Loucy (cell line): ENCODE measurements at regions not wholly inside any gene's neighbourhood (a gene's known extent, or its start where the extent isn't known, plus 50 kb on each side); places are given as distances from the start of the nearest gene placed in this dataset.

ENCODE experiments used
- H2AFZ ChIP-seq: fragments of 200-600 bp; sonication (generic); 2 replicates; pipeline ENCODE4 v1.6.0; 2016; ENCODE audit warnings: antibody characterized with exemption, mild to moderate bottlenecking, low read length, moderate library complexity
- H3F3A ChIP-seq: fragments of 200-600 bp; 2 replicates; pipeline ENCODE4 v1.6.0; 2016; ENCODE audit warnings: antibody characterized with exemption, low read depth, mild to moderate bottlenecking
- H3K27me3 ChIP-seq: fragments of 200-600 bp; sonication (generic); 2 replicates; pipeline ENCODE4 v1.6.1; 2014; ENCODE audit warnings: low read length, mild to moderate bottlenecking; ENCODE audit not compliant: insufficient read depth, poor library complexity, severe bottlenecking
- H3K36me3 ChIP-seq: fragments of 200-600 bp; sonication (generic); 2 replicates; pipeline ENCODE4 v1.6.1; 2016; ENCODE audit warnings: low read length; ENCODE audit not compliant: insufficient read depth
- H3K4me1 ChIP-seq: fragments of 200-600 bp; sonication (generic); 2 replicates; pipeline ENCODE4 v1.5.1; 2014; ENCODE audit warnings: low read length, mild to moderate bottlenecking; ENCODE audit not compliant: insufficient read depth, poor library complexity, severe bottlenecking
- H3K4me2 ChIP-seq: fragments of 200-600 bp; sonication (generic); 2 replicates; pipeline ENCODE4 v1.6.0; 2014; ENCODE audit warnings: antibody characterized with exemption, low read length, low read depth, mild to moderate bottlenecking; ENCODE audit not compliant: poor library complexity, severe bottlenecking
- H3K4me3 ChIP-seq: fragments of 200-600 bp; sonication (generic); 2 replicates; pipeline ENCODE4 v1.5.1; 2014; ENCODE audit warnings: low read length, mild to moderate bottlenecking, mixed read lengths; ENCODE audit not compliant: poor library complexity, severe bottlenecking
- H3K79me2 ChIP-seq: fragments of 200-600 bp; sonication (generic); 2 replicates; pipeline ENCODE4 v1.6.1; 2014; ENCODE audit warnings: low read length; ENCODE audit not compliant: insufficient read depth
- H3K9ac ChIP-seq: fragments of 200-600 bp; sonication (generic); 2 replicates; pipeline ENCODE4 v1.6.0; 2014; ENCODE audit warnings: mild to moderate bottlenecking, low read depth, low read length, moderate library complexity; ENCODE audit not compliant: poor library complexity, severe bottlenecking
- H3K9me2 ChIP-seq: fragments of 200-600 bp; sonication (generic); replicated peaks from 2 replicates; pipeline ENCODE4 v1.6.1; 2016; ENCODE audit warnings: low read depth, low read length, mixed read lengths
- H3K9me3 ChIP-seq: fragments of 200-600 bp; sonication (generic); 2 replicates; pipeline ENCODE4 v1.6.1; 2014; ENCODE audit warnings: mild to moderate bottlenecking, antibody characterized with exemption, low read length, low read depth; ENCODE audit not compliant: insufficient read depth
- H4K20me1 ChIP-seq: fragments of 200-600 bp; sonication (generic); 2 replicates; pipeline ENCODE4 v1.6.0; 2014; ENCODE audit warnings: antibody characterized with exemption, low read length, mild to moderate bottlenecking; ENCODE audit not compliant: insufficient read depth, poor library complexity, severe bottlenecking
- CTCF ChIP-seq: fragments of 200-600 bp; sonication (generic); conservative IDR thresholded peaks from 2 replicates; pipeline ENCODE4 v1.5.1; 2014; ENCODE audit warnings: mild to moderate bottlenecking, antibody characterized with exemption, low read length
- EZH2phosphoT487 ChIP-seq: fragments of 200-600 bp; IDR thresholded peaks from 2 replicates; pipeline ENCODE4 v1.6.1; 2018; ENCODE audit warnings: antibody characterized with exemption, mild to moderate bottlenecking, moderate library complexity, borderline replicate concordance

- TF ChIP-seq EZH2phosphoT487 (no peak), CTCF (no peak)
Observed at GRCh38 chrX:143455046-143455445, 62.2 kb downstream of the SPANXN3 start.

DNA sequence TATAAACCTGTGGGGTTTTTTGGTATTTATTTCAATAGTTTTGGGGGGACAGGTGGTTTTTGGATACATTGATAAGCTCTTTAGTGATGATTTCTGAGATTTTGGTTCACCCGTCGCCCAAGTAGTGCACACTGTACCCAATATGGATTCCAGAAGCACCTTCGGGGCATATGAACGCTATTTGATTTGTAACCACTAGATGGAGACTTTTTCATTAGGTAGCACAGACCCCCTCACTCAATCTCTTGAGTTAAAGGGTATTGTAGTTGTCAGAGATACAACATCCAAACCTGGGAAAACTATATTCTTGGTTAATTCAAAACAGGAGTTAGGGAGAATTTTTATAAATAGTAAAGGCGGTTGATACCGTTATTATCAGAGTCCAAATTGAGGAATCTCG lies 79.8 kb downstream of the SPANXN3 start:
- Histone ChIP-seq H3K27me3 (no peaks in the 10 kb centered on the region), H3K4me1 (no peaks in the 10 kb centered on the region), H2AFZ (no peak overlapping the region), H3K79me2 (no peaks in the 10 kb centered on the region), H3K9me3 (no peaks in the 10 kb centered on the region), H3K9me2 (no peaks in the 10 kb centered on the region), H3F3A (no peaks in the 10 kb centered on the region), H4K20me1 (no peaks in the 10 kb centered on the region), H3K4me3 (no peak overlapping the region), H3K4me2 (no peak overlapping the region), H3K9ac (no peak overlapping the region), H3K36me3 (no peaks in the 10 kb centered on the region)
- TF ChIP-seq EZH2phosphoT487 = no peak
- TF ChIP-seq CTCF = peak; percentile 57

More at GRCh38 chrX:143455046-143455445, 62.2 kb downstream of the SPANXN3 start:
- Histone ChIP-seq H3K27me3 (no peaks in the 10 kb centered on the region), H3K9me3 (no peaks in the 10 kb centered on the region), H3K4me1 (no peaks in the 10 kb centered on the region), H3K9me2 (no peaks in the 10 kb centered on the region), H3K9ac (no peak overlapping the region), H3K79me2 (no peaks in the 10 kb centered on the region), H3K4me2 (no peak overlapping the region), H3K36me3 (no peaks in the 10 kb centered on the region), H3F3A (no peaks in the 10 kb centered on the region), H2AFZ (no peak overlapping the region), H3K4me3 (no peak overlapping the region), H4K20me1 (no peaks in the 10 kb centered on the region)

DNA sequence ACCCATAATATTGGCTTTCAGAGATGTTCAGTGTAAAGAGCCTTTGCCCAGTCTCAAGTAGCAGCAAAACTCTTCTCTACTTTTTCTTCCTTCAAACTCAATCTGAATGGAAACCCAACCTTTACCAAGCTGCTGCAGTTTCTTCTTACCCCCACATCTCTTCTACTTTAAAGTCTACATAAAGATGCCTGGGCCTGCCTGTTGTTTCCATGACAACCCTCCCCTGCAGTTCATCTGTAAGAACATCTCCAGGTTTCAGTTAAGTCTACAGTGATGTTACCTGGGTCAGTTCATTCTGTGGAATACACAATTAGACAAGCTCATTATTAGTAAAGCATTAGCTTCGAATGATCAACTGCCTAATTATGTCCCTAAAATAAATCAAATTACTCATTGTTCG lies 81.4 kb downstream of the SPANXN3 start:
- H3K79me2 ChIP-seq = no peaks in the 10 kb centered on the region
- TF ChIP-seq EZH2phosphoT487 (no peak), CTCF (no peak)
- H3K4me1 ChIP-seq = no peaks in the 10 kb centered on the region
- no peaks in the 10 kb centered on the region for H3K27me3 ChIP-seq
- no peaks in the 10 kb centered on the region for H4K20me1 ChIP-seq
- H3K4me3 ChIP-seq = no peak overlapping the region
- H2AFZ ChIP-seq = no peak overlapping the region
- H3K9me2 ChIP-seq = no peaks in the 10 kb centered on the region
- H3K9ac ChIP-seq = no peak overlapping the region
- H3K4me2 ChIP-seq = no peak overlapping the region
- H3K36me3 ChIP-seq = no peaks in the 10 kb centered on the region
- no peaks in the 10 kb centered on the region for H3F3A ChIP-seq
- no peaks in the 10 kb centered on the region for H3K9me3 ChIP-seq
